ENCODE measurements at regions not wholly inside any gene's neighbourhood (a gene's known extent, or its start where the extent isn't known, plus 50 kb on each side); places are given as distances from the start of the nearest gene placed in this dataset.
A peak's percentile ranks its signal among the peaks of the same experiment; 100 is the strongest.

- Histone ChIP-seq H3K36me3 (ENCODE audit: control insufficient read depth in 3 of 3, insufficient read depth in 3 of 3, low read length in 3 of 3) (no peaks in the 10 kb centered on the region), H3K9me3 (ENCODE audit: control insufficient read depth in 3 of 3, low read length in 3 of 3) (no peaks in the 10 kb centered on the region), H3K27me3 (ENCODE audit: control insufficient read depth in 3 of 3, insufficient read depth in 3 of 3, low read length in 3 of 3) (no peaks in the 10 kb centered on the region), H3K27ac (ENCODE audit: low read depth, low read length) (no peak overlapping the region), H3K4me3 (ENCODE audit: low read length in 3 of 3) (peak overlapping the region in 2 of 3 donors; percentile 48 to 61), H3K9ac (ENCODE audit: low read depth in 1 of 3, low read length in 3 of 3) (peak overlapping the region in 2 of 3 donors; percentile 10 to 45), H3K4me1 (ENCODE audit: control insufficient read depth in 3 of 3, insufficient read depth in 3 of 3, low read length in 3 of 3) (peaks cover 7 to 9% (median 7%) of the 10 kb centered on the region in 3 donors)
These were observed 61.4 kb upstream of the TRIM2 start for GRCh38 chr4:153142700-153143438.

- H3K4me1 ChIP-seq (ENCODE audit: control insufficient read depth in 3 of 3, insufficient read depth in 3 of 3, low read length in 3 of 3), result peaks cover 7 to 9% (median 7%) of the 10 kb centered on the region in 3 donors
- H3K36me3 ChIP-seq (ENCODE audit: control insufficient read depth in 3 of 3, insufficient read depth in 3 of 3, low read length in 3 of 3), result no peaks in the 10 kb centered on the region
- no peaks in the 10 kb centered on the region for H3K9me3 ChIP-seq (ENCODE audit: control insufficient read depth in 3 of 3, low read length in 3 of 3)
- no peak overlapping the region for H3K4me3 ChIP-seq (ENCODE audit: low read length in 3 of 3)
- H3K27ac ChIP-seq (ENCODE audit: low read depth, low read length), result no peak overlapping the region
- H3K27me3 ChIP-seq (ENCODE audit: control insufficient read depth in 3 of 3, insufficient read depth in 3 of 3, low read length in 3 of 3), result no peaks in the 10 kb centered on the region
- no peak overlapping the region for H3K9ac ChIP-seq (ENCODE audit: low read depth in 1 of 3, low read length in 3 of 3)
These were observed 60.5 kb upstream of the TRIM2 start for GRCh38 chr4:153143527-153144348.

GRCh38 chr4:153146031-153146430, 58.2 kb upstream of the TRIM2 start:
- H3K4me1 ChIP-seq (ENCODE audit: control insufficient read depth in 3 of 3, insufficient read depth in 3 of 3, low read length in 3 of 3), result peaks cover 7 to 9% (median 7%) of the 10 kb centered on the region in 3 donors
- no peak overlapping the region for H3K4me3 ChIP-seq (ENCODE audit: low read length in 3 of 3)
- H3K9ac ChIP-seq (ENCODE audit: low read depth in 1 of 3, low read length in 3 of 3), result no peak overlapping the region

GRCh38 chr4:153146961-153147360, 57.3 kb upstream of the TRIM2 start:
- no peak overlapping the region for H3K27ac ChIP-seq (ENCODE audit: low read depth, low read length)
- H3K36me3 ChIP-seq (ENCODE audit: control insufficient read depth in 3 of 3, insufficient read depth in 3 of 3, low read length in 3 of 3), result no peaks in the 10 kb centered on the region
- H3K9me3 ChIP-seq (ENCODE audit: control insufficient read depth in 3 of 3, low read length in 3 of 3), result no peaks in the 10 kb centered on the region
- H3K4me1 ChIP-seq (ENCODE audit: control insufficient read depth in 3 of 3, insufficient read depth in 3 of 3, low read length in 3 of 3), result peaks cover 7 to 9% (median 7%) of the 10 kb centered on the region in 3 donors
- H3K4me3 ChIP-seq (ENCODE audit: low read length in 3 of 3), result no peak overlapping the region
- H3K9ac ChIP-seq (ENCODE audit: low read depth in 1 of 3, low read length in 3 of 3), result no peak overlapping the region
- H3K27me3 ChIP-seq (ENCODE audit: control insufficient read depth in 3 of 3, insufficient read depth in 3 of 3, low read length in 3 of 3), result no peaks in the 10 kb centered on the region

More at GRCh38 chr4:153146031-153146430, 58.2 kb upstream of the TRIM2 start:
- Histone ChIP-seq H3K27ac (ENCODE audit: low read depth, low read length) (no peak overlapping the region), H3K36me3 (ENCODE audit: control insufficient read depth in 3 of 3, insufficient read depth in 3 of 3, low read length in 3 of 3) (no peaks in the 10 kb centered on the region), H3K9me3 (ENCODE audit: control insufficient read depth in 3 of 3, low read length in 3 of 3) (no peaks in the 10 kb centered on the region), H3K27me3 (ENCODE audit: control insufficient read depth in 3 of 3, insufficient read depth in 3 of 3, low read length in 3 of 3) (no peaks in the 10 kb centered on the region)

GRCh38 chr4:153148791-153149190, 55.5 kb upstream of the TRIM2 start:
- Histone ChIP-seq H3K36me3 (ENCODE audit: control insufficient read depth in 3 of 3, insufficient read depth in 3 of 3, low read length in 3 of 3) (no peaks in the 10 kb centered on the region), H3K9ac (ENCODE audit: low read depth in 1 of 3, low read length in 3 of 3) (no peak overlapping the region), H3K4me3 (ENCODE audit: low read length in 3 of 3) (no peak overlapping the region), H3K27ac (ENCODE audit: low read depth, low read length) (no peak overlapping the region), H3K4me1 (ENCODE audit: control insufficient read depth in 3 of 3, insufficient read depth in 3 of 3, low read length in 3 of 3) (peaks cover 12 to 13% (median 13%) of the 10 kb centered on the region in 3 donors), H3K27me3 (ENCODE audit: control insufficient read depth in 3 of 3, insufficient read depth in 3 of 3, low read length in 3 of 3) (no peaks in the 10 kb centered on the region), H3K9me3 (ENCODE audit: control insufficient read depth in 3 of 3, low read length in 3 of 3) (no peaks in the 10 kb centered on the region)

GRCh38 chr4:153151535-153152455, 52.4 kb upstream of the TRIM2 start:
- Histone ChIP-seq H3K4me1 (ENCODE audit: control insufficient read depth in 3 of 3, insufficient read depth in 3 of 3, low read length in 3 of 3) (peaks cover 16 to 18% (median 16%) of the 10 kb centered on the region in 3 donors), H3K9me3 (ENCODE audit: control insufficient read depth in 3 of 3, low read length in 3 of 3) (no peaks in the 10 kb centered on the region), H3K9ac (ENCODE audit: low read depth in 1 of 3, low read length in 3 of 3) (no peak overlapping the region), H3K36me3 (ENCODE audit: control insufficient read depth in 3 of 3, insufficient read depth in 3 of 3, low read length in 3 of 3) (no peaks in the 10 kb centered on the region), H3K27me3 (ENCODE audit: control insufficient read depth in 3 of 3, insufficient read depth in 3 of 3, low read length in 3 of 3) (peaks cover 0 to 4% (median 3%) of the 10 kb centered on the region in 3 donors), H3K27ac (ENCODE audit: low read depth, low read length) (no peak overlapping the region), H3K4me3 (ENCODE audit: low read length in 3 of 3) (no peak overlapping the region)

- H3K27ac ChIP-seq (ENCODE audit: low read depth, low read length), result no peak overlapping the region
- H3K4me1 ChIP-seq (ENCODE audit: control insufficient read depth in 3 of 3, insufficient read depth in 3 of 3, low read length in 3 of 3), result peaks cover 16 to 21% (median 16%) of the 10 kb centered on the region in 3 donors
- peaks cover 0 to 6% (median 4%) of the 10 kb centered on the region in 3 donors for H3K27me3 ChIP-seq (ENCODE audit: control insufficient read depth in 3 of 3, insufficient read depth in 3 of 3, low read length in 3 of 3)
- H3K9me3 ChIP-seq (ENCODE audit: control insufficient read depth in 3 of 3, low read length in 3 of 3), result no peaks in the 10 kb centered on the region
- peak overlapping the region; percentile 22 to 79 (median 50) for H3K9ac ChIP-seq (ENCODE audit: low read depth in 1 of 3, low read length in 3 of 3)
- no peaks in the 10 kb centered on the region for H3K36me3 ChIP-seq (ENCODE audit: control insufficient read depth in 3 of 3, insufficient read depth in 3 of 3, low read length in 3 of 3)
- H3K4me3 ChIP-seq (ENCODE audit: low read length in 3 of 3), result peak overlapping the region; percentile 66 to 78 (median 78)
These were observed 51.5 kb upstream of the TRIM2 start for GRCh38 chr4:153152501-153153338.

GRCh38 chr4:153153339-153153871, 50.8 kb upstream of the TRIM2 start:
- Histone ChIP-seq H3K9ac (ENCODE audit: low read depth in 1 of 3, low read length in 3 of 3) (peak overlapping the region; percentile 22 to 79 (median 50)), H3K27ac (ENCODE audit: low read depth, low read length) (no peak overlapping the region), H3K27me3 (ENCODE audit: control insufficient read depth in 3 of 3, insufficient read depth in 3 of 3, low read length in 3 of 3) (peaks cover 0 to 6% (median 4%) of the 10 kb centered on the region in 3 donors)

More at GRCh38 chr4:153153339-153153871, 50.8 kb upstream of the TRIM2 start:
- Histone ChIP-seq H3K4me3 (ENCODE audit: low read length in 3 of 3) (peak overlapping the region; percentile 66 to 78 (median 78)), H3K4me1 (ENCODE audit: control insufficient read depth in 3 of 3, insufficient read depth in 3 of 3, low read length in 3 of 3) (peaks cover 16 to 22% (median 16%) of the 10 kb centered on the region in 3 donors), H3K9me3 (ENCODE audit: control insufficient read depth in 3 of 3, low read length in 3 of 3) (no peaks in the 10 kb centered on the region), H3K36me3 (ENCODE audit: control insufficient read depth in 3 of 3, insufficient read depth in 3 of 3, low read length in 3 of 3) (no peaks in the 10 kb centered on the region)
